Panc1 (cell line): ENCODE measurements at regions not wholly inside any gene's neighbourhood (a gene's known extent, or its start where the extent isn't known, plus 50 kb on each side); places are given as distances from the start of the nearest gene placed in this dataset.

Experiments
- ATAC-seq: fragments of 200-7000 bp; cut with Tn5 transposase; 2 replicates; pipeline ENCODE4 v1.9.1; 2020; ENCODE audit warnings: mild to moderate bottlenecking, moderate library complexity
- BruUV-seq: library from RNA; stranded (reverse); fragments of 400-500 nt; replicated peaks from 2 replicates; lab custom pipeline; 2021; lab: Mats Ljungman, UMichigan
- CTCF ChIA-PET: fragments of 300-600 bp; sonication (Branson Sonifier 250); formaldehyde crosslinking; loops from one replicate; lab custom pipeline; 2022; ENCODE audit warnings: antibody characterized with exemption; lab: Charles Lee
- POLR2A ChIA-PET: fragments of 300-600 bp; sonication (Branson Sonifier 250); formaldehyde crosslinking; loops from one replicate; lab custom pipeline; 2022; ENCODE audit warnings: antibody characterized with exemption; lab: Charles Lee
- DNase-seq: peaks from one replicate; pipeline ENCODE4 v3.0.0-alpha.2; 2010; ENCODE audit warnings: low read depth, low spot score
- H3K27ac ChIP-seq: 2 replicates; pipeline ENCODE4 v1.5.1; 2011; ENCODE audit warnings: mild to moderate bottlenecking, low read length, inconsistent platforms
- H3K27me3 ChIP-seq: fragments of 200-500 bp; sonication (Bioruptor generic); 2 replicates; pipeline ENCODE4 v1.6.0; 2014; ENCODE audit warnings: low read length, inconsistent platforms; ENCODE audit not compliant: control insufficient read depth, insufficient read depth
- H3K36me3 ChIP-seq: fragments of 200-500 bp; sonication (Bioruptor generic); 2 replicates; pipeline ENCODE4 v1.5.1; 2014; ENCODE audit warnings: inconsistent platforms, mild to moderate bottlenecking, low read length, moderate library complexity; ENCODE audit not compliant: control insufficient read depth, insufficient read depth
- H3K4me1 ChIP-seq: 2 replicates; pipeline ENCODE4 v1.5.1; 2011; ENCODE audit warnings: inconsistent platforms, mild to moderate bottlenecking, low read length, moderate library complexity; ENCODE audit not compliant: control insufficient read depth, insufficient read depth
- H3K4me3 ChIP-seq, 2 experiments: 2 replicates each; pipeline ENCODE4 v1.5.1; 2011 to 2012; ENCODE audit warnings: low read depth in 2 of 2, low read length in 2 of 2, mild to moderate bottlenecking in 2 of 2, inconsistent platforms in 1 of 2, moderate library complexity in 1 of 2
- H3K9me3 ChIP-seq: fragments of 200-500 bp; sonication (Bioruptor generic); 2 replicates; pipeline ENCODE4 v1.5.1; 2014; ENCODE audit warnings: low read depth, mild to moderate bottlenecking, inconsistent platforms, low read length, moderate library complexity; ENCODE audit not compliant: control insufficient read depth, insufficient read depth
- POLR2AphosphoS5 ChIP-seq: IDR thresholded peaks from 2 replicates; pipeline ENCODE4 v1.6.1; 2012; ENCODE audit warnings: mild to moderate bottlenecking, low read depth, low read length, moderate library complexity
- SIN3A ChIP-seq: IDR thresholded peaks from 2 replicates; pipeline ENCODE4 v1.6.1; 2012; ENCODE audit warnings: low read depth, mild to moderate bottlenecking, low read length, moderate library complexity, borderline replicate concordance; ENCODE audit not compliant: insufficient read depth
- TCF7L2 ChIP-seq: IDR thresholded peaks from 2 replicates; pipeline ENCODE4 v1.6.1; 2011; ENCODE audit warnings: mild to moderate bottlenecking, low read depth, low read length, inconsistent platforms
- in situ Hi-C: cut with HindIII; loops from 2 replicates; pipeline ENCODE4 v1.10.0; 2016; ENCODE audit warnings: low sequenced_read_pairs, low pct_unique_long_range_greater_than_20kb
- intact Hi-C: fragments of 100-400 bp; cut with micrococcal nuclease; formaldehyde crosslinking; loops from one replicate; pipeline ENCODE4 v1.10.0; 2022; ENCODE audit not compliant: unreplicated experiment
- TF ChIP-seq, protein P1 (sequence below), 2 experiments: IDR thresholded peaks; 2 replicates each; pipeline ENCODE4 v1.6.1; 2011 to 2012; ENCODE audit warnings: low read depth in 2 of 2, control low read depth in 1 of 2, low read length in 1 of 2, mild to moderate bottlenecking in 1 of 2, moderate library complexity in 1 of 2; ENCODE audit not compliant: insufficient read depth in 1 of 2
- TF ChIP-seq, protein P2 (sequence below): fragments of 450-650 bp; IDR thresholded peaks from 2 replicates; pipeline ENCODE4 v1.5.1; 2017; ENCODE audit warnings: mild to moderate bottlenecking

- intact Hi-C loops (no loop called here), in situ Hi-C loops (no loop called here)
- DNase-seq = no peak
- no peak for ATAC-seq
- H3K4me1 ChIP-seq = no peaks in the 10 kb centered on the region
- no peak for TF ChIP-seq SIN3A
- ChIA-PET POLR2A (no interaction called here), CTCF (no interaction called here)
- H3K36me3 ChIP-seq = no peaks in the 10 kb centered on the region; the same call in 1 of the 2 replicates
- no peak overlapping the region for H3K4me3 ChIP-seq
- H3K27ac ChIP-seq = no peak overlapping the region
- H3K9me3 ChIP-seq = no peaks in the 10 kb centered on the region
- no peaks in the 10 kb centered on the region for H3K27me3 ChIP-seq
- no TSS peak for BruUV-seq
Measured at GRCh38 chr10:35855155-35855947, 213.3 kb upstream of the FZD8 start.

GRCh38 chr10:35854661-35855060, 212.6 kb upstream of the FZD8 start:
- no peak for TF ChIP-seq TCF7L2
- TF ChIP-seq SIN3A = no peak
- TF ChIP-seq, protein P1, sequence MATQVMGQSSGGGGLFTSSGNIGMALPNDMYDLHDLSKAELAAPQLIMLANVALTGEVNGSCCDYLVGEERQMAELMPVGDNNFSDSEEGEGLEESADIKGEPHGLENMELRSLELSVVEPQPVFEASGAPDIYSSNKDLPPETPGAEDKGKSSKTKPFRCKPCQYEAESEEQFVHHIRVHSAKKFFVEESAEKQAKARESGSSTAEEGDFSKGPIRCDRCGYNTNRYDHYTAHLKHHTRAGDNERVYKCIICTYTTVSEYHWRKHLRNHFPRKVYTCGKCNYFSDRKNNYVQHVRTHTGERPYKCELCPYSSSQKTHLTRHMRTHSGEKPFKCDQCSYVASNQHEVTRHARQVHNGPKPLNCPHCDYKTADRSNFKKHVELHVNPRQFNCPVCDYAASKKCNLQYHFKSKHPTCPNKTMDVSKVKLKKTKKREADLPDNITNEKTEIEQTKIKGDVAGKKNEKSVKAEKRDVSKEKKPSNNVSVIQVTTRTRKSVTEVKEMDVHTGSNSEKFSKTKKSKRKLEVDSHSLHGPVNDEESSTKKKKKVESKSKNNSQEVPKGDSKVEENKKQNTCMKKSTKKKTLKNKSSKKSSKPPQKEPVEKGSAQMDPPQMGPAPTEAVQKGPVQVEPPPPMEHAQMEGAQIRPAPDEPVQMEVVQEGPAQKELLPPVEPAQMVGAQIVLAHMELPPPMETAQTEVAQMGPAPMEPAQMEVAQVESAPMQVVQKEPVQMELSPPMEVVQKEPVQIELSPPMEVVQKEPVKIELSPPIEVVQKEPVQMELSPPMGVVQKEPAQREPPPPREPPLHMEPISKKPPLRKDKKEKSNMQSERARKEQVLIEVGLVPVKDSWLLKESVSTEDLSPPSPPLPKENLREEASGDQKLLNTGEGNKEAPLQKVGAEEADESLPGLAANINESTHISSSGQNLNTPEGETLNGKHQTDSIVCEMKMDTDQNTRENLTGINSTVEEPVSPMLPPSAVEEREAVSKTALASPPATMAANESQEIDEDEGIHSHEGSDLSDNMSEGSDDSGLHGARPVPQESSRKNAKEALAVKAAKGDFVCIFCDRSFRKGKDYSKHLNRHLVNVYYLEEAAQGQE (IDR thresholded peaks at IDR 0.05; ENCODE audit: insufficient read depth in 1 of 2, low read depth in 2 of 2, low read length in 1 of 2) = no peak
- TF ChIP-seq POLR2AphosphoS5 = no peak
- TF ChIP-seq, protein P2, sequence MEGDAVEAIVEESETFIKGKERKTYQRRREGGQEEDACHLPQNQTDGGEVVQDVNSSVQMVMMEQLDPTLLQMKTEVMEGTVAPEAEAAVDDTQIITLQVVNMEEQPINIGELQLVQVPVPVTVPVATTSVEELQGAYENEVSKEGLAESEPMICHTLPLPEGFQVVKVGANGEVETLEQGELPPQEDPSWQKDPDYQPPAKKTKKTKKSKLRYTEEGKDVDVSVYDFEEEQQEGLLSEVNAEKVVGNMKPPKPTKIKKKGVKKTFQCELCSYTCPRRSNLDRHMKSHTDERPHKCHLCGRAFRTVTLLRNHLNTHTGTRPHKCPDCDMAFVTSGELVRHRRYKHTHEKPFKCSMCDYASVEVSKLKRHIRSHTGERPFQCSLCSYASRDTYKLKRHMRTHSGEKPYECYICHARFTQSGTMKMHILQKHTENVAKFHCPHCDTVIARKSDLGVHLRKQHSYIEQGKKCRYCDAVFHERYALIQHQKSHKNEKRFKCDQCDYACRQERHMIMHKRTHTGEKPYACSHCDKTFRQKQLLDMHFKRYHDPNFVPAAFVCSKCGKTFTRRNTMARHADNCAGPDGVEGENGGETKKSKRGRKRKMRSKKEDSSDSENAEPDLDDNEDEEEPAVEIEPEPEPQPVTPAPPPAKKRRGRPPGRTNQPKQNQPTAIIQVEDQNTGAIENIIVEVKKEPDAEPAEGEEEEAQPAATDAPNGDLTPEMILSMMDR = no peak
- intact Hi-C loops = no loop called here
- no peaks in the 10 kb centered on the region for H3K27me3 ChIP-seq
- in situ Hi-C loops = no loop called here
- CTCF ChIA-PET = no interaction called here
- H3K27ac ChIP-seq = no peak overlapping the region
- DNase-seq = no peak
- H3K36me3 ChIP-seq = no peaks in the 10 kb centered on the region; the same call in 1 of the 2 replicates
- no peak for ATAC-seq
- POLR2A ChIA-PET = no interaction called here
- H3K4me3 ChIP-seq = no peak overlapping the region
- no peaks in the 10 kb centered on the region for H3K9me3 ChIP-seq
- BruUV-seq = no TSS peak
- no peaks in the 10 kb centered on the region for H3K4me1 ChIP-seq

DNA sequence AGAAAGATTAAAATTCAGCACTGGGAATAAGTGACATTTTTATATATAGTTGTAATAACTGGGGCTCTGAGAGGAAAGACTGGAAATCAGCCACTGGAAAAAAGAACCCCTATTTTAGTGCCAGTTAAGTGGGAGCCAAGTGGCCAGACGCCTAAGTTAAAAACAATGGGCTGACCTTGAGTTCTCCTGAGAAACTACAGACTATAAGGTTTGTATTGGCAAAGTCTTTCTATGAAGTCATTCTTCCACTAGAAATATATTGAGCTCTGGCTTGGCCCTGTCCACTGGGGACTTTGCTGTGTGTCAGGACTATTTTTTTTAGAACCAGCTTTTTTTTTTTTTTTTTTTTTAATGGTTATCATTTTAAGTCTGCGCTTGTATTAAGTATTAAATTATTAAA, 210.6 kb upstream of the FZD8 start:
- DNase-seq (no peak), ATAC-seq (no peak)
- Histone ChIP-seq H3K4me1 (no peaks in the 10 kb centered on the region), H3K36me3 (no peaks in the 10 kb centered on the region; the same call in 1 of the 2 replicates), H3K27ac (no peak overlapping the region), H3K4me3 (no peak overlapping the region), H3K9me3 (no peaks in the 10 kb centered on the region), H3K27me3 (no peaks in the 10 kb centered on the region)
- no peak for TF ChIP-seq POLR2AphosphoS5
- no peak for TF ChIP-seq TCF7L2
- TF ChIP-seq, protein P2 = no peak
- TF ChIP-seq SIN3A = no peak
- TF ChIP-seq, protein P1 (IDR thresholded peaks at IDR 0.05; ENCODE audit: insufficient read depth in 1 of 2, low read depth in 2 of 2, low read length in 1 of 2) = no peak
- intact Hi-C loops = no loop called here
- no TSS peak for BruUV-seq
- in situ Hi-C loops = no loop called here
- ChIA-PET CTCF (interaction anchor here (0.6 kb wide), 1 partner anchor 1671 kb away, joined by 3 read pairs; no protein-coding TSS in a partner anchor), POLR2A (no interaction called here)
